CD4-positive, alpha-beta T cell treated with Interferon gamma for 1 hour (primary cell): ENCODE measurements at regions not wholly inside any gene's neighbourhood (a gene's known extent, or its start where the extent isn't known, plus 50 kb on each side); places are given as distances from the start of the nearest gene placed in this dataset.

Experiments used
- DNase-seq: peaks from one replicate; pipeline ENCODE4 v3.0.0-alpha.2; 2020

DNA sequence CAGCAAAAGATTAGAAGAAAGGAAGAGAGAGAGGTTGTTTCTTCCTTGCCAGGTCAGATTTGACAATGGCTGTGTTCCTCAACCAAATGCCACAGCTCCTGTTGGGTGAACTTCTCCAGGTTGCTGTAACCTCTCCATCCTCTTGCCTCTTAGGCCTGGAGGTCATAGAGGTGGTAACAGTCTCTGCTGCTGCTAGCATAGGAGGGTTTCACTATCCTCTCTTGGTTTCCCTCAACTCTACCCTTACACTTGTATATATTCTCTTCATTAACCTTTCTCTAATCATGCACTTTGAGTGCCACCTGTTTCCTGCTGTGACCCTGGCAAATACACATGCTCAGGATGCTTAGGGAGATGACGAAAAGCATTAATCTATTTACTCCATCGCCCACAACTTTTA is 67.7 kb upstream of the HIF1A start:
- DNase-seq: no peak

DNA sequence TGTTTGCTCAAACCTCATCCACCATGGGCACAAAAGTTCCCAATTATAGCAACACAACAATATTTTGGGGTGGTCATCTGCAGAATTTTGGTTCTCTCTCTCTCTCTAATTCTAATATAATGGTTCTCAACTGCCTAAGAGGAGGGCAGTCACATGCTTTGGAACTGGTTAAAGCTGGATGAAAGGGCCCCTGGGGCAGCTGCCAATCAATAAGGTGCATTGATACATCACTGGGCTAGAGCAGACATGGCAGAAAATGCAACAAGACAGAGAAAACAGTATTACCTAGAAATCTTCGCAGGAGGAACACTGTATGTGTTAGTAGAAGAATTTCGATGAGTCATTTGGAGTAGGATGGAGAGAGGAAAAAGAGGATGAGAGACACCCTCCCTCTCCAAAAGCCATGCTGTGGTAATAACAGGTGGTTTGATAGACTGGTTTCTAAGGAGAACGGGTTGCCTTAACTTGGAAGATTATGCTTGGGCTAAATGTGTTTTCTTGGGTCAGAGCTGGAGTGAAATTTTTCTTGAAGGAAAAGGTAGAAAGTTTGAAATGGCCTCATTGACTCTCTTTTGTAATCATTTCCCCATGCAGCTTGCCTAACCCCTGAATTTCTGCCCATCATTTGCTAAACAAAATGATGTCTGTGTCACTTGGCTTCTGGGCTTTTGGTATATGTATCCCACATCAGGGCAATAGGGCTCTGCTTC is 67.1 kb upstream of the HIF1A start:
- DNase-seq: no peak

DNA sequence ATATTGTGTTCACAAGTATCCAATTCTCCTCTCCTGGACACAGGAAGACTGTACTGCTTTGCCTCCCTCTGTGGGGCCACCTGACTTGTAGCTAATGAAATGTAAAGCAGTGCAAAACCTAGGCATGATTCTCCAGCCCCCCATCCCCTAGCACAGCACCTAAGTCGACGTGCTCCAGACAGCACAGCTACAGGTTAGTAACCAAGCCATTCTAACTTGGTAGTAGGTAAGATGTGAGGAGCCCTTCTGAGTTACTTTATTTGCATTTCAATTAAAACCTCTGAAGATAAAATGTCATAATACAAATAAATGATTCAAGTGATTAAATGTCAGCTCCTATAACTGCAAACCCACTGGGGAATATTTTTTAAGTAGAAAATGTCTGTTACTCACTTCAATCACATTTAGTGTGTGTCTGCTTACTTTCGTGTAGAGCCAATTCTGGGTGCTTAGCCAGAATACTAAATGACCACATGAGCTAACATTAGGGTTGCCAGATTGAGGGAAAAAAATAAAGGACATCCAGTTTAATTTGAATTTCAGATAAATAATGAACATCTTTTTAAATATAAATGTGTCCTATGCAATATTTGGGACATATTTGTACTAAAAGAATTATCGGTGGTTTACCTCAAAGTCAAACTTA is 64.8 kb upstream of the HIF1A start:
- no peak for DNase-seq

DNA sequence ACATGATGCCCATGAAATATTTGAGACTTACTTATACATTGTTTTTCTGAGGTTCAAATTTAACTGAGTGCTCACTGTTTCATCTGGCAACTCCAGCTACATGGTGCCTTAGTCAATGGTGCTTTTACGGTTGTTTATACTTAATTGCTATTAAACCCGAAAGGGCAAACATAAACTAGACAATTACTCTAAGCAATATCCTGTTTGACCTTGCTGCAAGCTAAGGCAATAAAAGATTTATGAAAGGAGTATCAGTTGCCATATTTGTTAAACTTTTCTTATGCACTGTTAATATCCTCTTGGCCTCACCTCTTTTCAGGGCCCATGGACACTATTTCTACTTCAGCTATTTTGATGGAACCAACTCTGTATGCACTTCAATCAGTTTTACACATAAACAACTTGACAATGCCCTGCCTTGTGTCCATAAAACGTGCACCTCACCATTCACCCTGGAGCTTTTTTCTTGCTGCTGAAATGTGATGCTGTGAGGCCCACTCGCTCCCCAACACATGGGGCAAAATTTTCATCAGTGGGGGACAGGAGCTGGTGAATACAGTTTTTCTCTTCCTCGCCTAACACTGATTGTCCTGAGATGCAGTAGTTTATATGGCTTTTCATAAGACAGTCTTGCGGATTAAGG is 64.1 kb upstream of the HIF1A start:
- no peak for DNase-seq

DNA sequence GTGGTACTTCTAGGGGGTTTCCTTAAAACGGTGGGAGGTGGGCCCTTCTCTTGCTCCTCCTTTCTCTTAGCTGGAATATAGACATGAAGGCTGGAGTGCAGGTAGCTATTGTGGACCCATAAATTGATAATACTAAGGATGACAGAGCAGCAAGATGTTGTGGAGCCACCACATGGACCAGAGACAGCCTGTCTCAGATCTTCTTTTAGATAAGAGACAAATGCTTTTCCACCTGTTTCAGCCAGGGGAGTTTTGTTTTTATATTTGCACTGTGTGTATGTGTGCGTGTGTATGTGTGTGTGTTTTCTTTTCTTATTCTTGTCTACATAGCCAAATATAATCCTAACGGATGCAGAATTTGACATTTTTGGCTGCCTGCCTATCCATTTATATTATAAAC is 62.9 kb upstream of the HIF1A start:
- DNase-seq: no peak

GRCh38 chr14:61632807-61633206 is 62.5 kb upstream of the HIF1A start:
- no peak for DNase-seq

DNA sequence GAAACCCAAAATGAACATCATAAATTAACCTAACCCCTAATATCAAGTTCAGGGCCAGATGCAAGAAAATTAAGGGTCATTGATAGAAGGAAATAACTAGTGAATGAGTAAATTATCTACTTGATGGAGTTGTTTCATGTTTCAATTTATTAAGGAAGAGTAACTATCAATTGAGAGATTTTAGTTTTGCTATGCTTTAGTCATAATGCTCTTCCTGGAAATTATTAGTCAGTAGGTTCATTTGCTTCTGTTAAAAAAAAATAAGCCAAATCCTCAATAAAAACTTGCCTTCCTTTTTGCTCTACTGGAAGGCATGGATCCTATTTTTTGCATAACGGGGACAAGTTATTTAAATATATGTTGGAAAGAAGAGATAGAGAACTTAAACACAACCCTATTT is 59.0 kb upstream of the HIF1A start:
- DNase-seq: no peak

DNA sequence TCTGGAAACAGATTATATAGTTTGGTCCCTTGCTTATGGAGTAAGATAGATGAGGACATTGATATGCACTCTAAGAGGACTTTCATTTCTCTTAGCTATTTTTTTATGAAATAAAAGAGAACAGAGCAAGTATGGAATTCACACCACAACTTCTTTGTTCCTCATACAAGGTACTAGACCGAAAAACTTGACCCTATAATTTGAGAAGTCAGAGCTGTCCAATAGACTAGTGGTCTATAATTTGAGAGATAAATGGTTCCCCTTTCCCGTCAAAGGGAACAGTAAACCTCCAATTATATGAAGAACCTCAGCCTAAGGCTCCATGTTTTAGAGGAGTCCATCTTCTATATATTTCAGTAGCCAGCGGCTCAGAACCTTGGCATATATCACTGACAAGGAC is 58.5 kb upstream of the HIF1A start:
- no peak for DNase-seq

GRCh38 chr14:61638595-61639387 is 56.5 kb upstream of the HIF1A start:
- DNase-seq: no peak

DNA sequence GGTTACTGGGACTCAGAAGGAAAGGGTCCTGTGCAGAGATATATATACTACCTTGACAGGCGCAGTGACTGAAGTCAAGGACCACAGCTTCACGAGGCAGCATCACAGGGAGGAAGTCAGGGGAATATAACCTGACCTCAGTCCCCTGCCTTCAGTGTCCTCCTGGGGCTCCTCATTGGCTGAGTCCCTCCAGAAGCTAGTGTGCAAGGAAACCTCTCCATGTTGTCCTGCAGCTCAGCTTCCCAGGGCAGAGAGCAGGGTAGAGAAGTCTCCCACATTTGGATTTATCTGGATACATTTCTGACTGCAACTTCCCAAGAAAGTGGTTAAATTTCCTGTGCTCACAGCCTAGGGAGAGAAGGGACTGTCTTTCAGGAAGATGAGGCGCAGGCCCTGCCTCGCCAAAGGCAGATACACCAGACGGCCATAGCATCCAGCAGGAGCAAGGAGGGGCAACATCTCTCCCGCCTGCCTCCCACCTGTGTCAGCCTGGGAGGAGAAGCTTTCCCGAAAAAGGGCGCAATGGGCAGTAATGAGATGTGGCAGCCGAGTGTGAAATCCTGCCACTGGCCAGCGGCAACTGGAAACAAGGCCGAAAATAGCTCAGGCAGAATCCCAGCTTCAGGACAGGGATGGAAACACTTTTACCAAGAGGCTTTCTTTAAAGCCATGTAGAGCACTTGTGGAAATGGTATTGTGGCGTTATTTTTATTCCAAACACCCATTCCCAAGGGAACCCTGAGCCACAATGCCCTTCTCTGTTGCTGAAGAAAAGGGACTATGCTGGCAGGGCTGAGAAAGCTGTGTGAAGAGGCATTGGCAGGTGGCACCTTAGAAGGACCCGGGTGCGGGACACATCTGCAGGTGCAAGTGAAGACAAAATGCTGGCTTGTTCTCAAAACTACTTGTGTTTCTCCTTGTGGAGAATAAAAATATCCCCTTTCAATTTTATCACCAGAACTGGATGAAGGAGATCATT is 54.9 kb upstream of the HIF1A start:
- no peak for DNase-seq

DNA sequence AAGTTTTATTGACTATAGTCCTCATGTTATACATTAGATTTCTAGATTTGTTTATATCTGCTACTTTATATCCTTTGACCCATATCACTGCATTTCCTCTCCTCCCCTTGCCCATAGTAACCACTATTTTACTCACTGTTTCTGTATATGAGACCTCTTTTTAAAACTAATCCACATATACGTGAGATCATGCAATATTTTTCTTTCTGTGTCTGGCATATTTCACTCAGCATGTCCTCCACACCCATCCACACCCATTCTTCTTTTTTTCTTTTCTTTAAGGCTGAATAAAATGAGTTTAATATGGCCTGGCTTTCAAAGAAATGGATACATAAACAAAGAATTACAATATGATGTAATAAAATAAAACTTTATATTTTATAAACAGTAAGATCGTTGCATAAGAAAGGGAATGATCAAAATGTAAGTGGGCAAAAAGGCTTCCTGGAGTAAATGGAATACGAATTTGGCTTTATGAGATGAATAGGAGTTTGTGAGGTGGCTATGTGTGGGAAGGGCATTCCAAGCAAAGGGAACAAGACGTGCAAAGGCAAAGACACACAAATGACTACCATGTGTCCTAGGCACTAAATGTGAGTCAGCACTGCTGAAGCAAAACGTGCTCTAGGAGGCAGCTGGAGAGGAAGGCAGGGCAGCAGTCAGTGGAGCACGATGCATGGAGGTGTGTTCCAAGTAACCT is 53.2 kb upstream of the HIF1A start:
- no peak for DNase-seq

- DNase-seq: no peak
Observed at GRCh38 chr14:61642614-61642982, 52.7 kb upstream of the HIF1A start.

GRCh38 chr14:61643555-61643954 is 51.8 kb upstream of the HIF1A start:
- no peak for DNase-seq

GRCh38 chr14:61644175-61644574 is 51.1 kb upstream of the HIF1A start:
- no peak for DNase-seq

DNA sequence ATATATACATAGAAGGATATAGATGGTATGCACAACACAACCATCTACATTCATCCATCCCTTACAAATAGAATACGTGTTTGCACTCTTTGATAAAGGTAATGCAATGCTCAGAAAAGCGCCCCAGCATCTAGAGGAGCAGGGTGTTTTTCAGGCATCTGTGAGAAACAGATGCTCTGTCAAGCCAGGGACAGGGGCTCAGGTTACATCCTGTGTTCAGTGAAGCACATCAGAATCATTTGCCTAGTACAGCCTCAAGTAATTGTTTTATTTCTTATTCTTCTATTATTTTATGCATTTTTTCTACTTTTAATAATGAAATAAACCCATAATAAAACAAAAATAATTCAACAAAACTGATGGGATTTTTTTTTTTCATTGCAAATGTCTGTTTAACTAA is 50.5 kb upstream of the HIF1A start:
- no peak for DNase-seq

DNA sequence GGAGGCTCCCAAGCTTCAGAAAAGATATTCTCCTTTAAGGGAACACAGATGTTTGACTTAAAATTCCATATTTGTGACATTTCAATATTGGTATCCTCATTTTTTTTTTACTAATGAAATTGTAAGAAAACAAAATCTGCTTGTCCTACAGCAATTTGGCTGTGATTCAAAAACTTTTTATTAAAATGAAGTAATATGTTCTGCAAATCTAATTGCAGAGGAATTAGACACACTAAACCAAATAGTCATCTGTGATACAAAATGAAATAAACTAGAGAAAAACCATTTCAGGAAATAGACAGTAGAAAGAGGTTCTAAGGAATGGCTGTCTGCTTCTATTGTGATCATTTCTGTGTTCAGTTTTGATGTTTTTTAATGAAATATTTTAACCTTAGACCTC is 50.1 kb upstream of the HIF1A start:
- no peak for DNase-seq
